Mucosa of gallbladder (tissue), 1 donor: ENCODE measurements at regions not wholly inside any gene's neighbourhood (a gene's known extent, or its start where the extent isn't known, plus 50 kb on each side); places are given as distances from the start of the nearest gene placed in this dataset.

Experiments
- DNase-seq: peaks from one replicate; pipeline ENCODE4 v3.0.0-alpha.2; 2020; ENCODE audit warnings: low spot score
- donor health status: DM: no; HTN: no; CAD: no.

- no peak for DNase-seq
Observed at GRCh38 chr9:89958086-89958485, 353.3 kb downstream of the GADD45G start.

GRCh38 chr9:89961616-89962341 is 357.0 kb downstream of the GADD45G start:
- DNase-seq, result no peak

GRCh38 chr9:89963280-89963679 is 358.5 kb downstream of the GADD45G start:
- no peak for DNase-seq

- no peak for DNase-seq
Observed at GRCh38 chr9:89967527-89967926, 362.7 kb downstream of the GADD45G start.

DNA sequence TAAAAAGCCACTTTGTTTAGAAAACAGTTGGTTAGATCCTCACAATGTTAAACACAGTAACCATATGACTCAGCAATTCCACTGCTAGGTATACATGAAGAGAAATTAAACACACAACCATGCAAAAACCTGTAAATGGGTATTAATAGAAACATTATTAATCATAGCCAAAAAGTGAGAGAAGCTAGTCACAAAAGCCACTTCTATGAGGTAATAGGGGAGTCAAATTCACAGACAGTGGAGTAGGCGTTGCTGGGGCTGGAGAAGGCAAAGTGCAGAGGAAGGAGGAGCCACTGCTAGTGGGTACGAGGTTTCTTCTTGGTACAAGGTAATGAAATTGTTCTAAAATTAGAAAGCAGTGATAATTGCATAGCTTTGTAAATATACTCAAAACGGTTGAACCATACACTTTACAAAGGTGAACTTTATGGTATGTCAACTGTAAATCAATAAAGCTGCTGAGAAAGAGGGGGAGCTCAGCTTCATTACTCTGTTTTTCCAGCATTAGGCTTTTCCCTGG is 364.4 kb downstream of the GADD45G start:
- DNase-seq, result no peak

DNA sequence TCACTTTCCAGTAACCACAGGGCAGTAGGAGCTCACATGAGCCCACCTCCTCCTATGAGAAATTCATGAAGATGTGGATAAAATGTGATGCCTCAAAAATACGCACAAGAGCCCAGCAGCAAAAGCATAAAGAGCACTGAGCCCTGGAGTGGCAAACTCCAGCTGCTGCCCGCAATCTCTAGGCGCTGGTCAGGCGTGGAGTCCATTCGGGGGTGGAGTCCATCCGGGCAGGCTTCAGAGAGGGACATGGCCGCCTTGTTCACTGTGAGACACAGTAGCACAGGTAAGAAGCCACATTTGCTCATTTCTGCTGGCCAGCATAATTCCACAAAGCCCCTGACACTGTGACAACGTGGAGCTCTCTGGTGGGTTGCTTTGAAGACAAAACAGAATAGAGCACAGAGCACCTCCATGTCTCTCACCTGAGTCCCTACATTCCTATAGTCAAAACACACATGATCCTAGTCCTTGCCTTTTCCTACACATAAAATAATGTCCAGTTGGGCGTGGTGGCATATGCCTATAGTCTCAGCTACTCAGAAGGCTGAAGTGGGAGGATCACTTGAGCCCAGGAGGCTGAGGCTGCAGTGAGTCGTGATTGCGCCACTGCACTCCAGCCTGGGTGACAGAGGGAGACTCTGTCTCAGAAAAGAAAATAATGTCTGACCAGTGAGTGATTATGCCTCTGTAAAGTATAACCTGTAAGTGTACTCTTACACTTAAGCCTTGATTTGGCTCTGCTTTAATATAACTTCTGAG is 365.2 kb downstream of the GADD45G start:
- DNase-seq, result no peak

DNA sequence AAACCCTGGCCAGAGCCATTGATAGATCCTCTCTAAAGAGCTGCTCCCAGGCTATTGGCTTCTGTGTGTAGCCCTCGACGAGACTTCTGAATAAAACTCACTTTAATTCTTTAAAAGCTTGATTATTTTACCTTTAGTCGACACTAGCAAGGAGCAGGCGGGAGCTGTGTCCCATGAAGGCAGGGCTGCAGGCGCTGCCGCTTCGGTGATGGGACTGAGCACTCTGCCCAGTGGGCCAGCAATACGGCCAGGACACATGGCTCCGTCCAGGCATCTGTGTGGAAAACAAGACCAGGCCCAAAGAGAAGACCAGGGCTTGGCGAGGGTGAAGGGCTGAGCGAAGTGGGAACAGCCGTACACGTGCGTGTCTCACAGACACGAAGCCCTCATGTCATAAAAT is 365.9 kb downstream of the GADD45G start:
- DNase-seq, result no peak

- no peak for DNase-seq
Observed at GRCh38 chr9:89972535-89972934, 367.7 kb downstream of the GADD45G start.

DNA sequence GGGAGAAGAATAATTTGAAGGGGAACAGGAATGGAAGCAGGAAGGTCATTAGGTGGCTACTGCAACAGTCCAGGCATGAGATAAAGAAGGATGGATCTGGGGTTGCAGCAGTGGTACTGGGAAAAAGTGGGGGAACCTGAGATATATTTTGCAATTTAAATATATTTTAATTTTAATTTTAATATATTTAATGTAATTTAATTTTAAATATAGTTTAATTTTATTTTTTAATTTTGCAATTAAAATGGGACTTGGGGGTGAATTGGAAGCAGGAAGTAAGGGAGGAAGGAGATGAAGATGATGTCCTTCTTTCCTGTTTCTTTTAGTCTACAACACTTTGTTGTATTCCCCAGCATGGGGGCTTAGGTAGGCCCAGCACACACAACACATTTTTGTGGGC is 369.8 kb downstream of the GADD45G start:
- DNase-seq, result no peak

GRCh38 chr9:89975024-89975423 is 370.2 kb downstream of the GADD45G start:
- no peak for DNase-seq

DNA sequence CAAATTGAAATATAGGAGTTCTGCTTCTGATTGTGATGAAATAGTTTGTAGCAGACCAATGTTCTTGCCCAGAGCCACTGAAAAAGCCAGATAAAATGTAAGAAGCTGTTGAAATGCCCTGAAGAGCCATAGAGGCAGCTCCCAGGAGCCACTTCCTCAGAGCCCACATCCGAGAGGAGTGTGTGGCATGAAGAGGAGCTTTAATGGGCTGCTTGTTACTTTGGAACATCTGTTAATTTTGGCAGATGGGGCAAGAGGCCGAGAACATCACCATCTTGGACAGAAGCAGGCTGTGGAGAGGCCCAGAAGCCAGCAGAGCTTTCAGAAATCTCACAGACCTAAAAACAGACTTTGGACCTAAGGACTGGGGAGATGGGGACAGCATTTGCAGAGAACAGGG is 370.8 kb downstream of the GADD45G start:
- no peak for DNase-seq

DNA sequence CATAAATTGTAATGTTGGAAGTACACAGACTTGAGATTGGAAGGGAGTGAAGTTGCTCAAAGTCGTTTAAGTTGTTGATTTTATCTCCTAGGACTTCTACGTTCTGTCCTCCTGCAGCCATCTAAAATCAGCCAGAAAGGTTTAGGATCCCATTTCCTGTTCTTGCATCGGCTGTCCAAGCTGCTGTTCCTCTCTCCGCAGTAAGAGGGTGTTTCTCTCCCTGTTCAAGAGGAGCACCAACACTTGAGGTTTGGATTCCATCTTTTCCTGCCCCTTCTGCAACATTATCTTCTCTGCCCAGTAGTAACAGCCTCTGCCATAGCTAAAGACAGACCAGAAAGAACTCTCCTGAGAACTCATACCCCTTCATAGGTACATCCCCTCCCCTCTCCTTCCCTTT is 373.4 kb downstream of the GADD45G start:
- no peak for DNase-seq

DNA sequence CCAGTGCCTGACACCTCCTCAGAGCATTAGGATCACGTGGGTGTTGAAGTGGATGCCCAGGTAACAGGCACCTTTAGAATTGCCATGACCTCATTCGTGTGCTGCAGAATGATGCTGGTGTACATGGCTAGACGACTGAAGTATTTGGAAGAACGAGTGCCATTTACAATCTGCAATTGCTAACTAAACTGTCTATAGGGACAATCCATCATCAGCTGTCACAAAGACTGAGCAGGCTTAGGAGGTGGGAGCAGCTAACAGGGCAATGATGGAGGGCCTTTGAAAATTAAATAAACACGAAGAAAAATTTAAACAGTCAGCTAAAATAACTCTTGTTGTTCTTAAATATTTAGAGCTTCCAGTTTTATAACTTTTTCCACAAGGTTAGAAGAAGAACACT is 375.8 kb downstream of the GADD45G start:
- no peak for DNase-seq

DNA sequence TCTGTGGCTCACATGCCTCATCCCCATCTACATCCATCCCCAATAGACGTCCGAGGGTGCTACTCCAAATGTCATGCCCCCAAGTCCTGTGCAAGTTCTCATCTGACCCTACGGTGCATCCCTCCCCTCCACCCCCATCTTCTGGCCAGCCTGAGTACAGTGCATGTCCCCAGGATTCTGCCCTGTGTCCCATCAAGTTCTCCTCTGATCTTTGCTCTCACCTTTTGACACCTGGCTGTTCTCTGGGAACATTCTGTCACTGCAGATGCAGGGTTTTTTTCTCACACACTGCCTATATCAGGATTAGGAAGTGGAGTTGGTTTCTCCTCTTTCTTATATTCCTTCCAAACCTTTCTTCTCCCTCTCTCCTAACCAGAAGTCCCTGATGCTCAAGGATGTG is 377.2 kb downstream of the GADD45G start:
- DNase-seq, result no peak

GRCh38 chr9:89983411-89983810 is 378.6 kb downstream of the GADD45G start:
- no peak for DNase-seq

DNA sequence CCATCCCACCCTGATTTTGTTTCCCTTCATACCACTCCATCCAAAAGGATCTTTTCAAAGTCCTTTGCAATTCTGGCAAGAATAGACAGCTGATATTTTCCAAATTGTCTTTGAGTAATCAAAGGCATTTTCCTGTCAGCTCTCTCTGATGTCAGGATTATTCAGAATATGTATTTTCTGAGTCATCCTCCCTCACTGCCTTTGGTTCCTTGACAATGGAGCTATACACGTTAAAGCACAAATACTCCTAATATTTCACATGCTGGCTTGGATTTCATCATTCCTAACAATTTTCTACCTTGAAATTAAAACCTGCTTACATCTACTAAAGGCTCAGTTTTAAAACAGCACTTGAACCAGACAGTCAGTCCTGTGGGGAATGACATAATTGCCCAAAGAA is 379.4 kb downstream of the GADD45G start:
- DNase-seq, result no peak

DNA sequence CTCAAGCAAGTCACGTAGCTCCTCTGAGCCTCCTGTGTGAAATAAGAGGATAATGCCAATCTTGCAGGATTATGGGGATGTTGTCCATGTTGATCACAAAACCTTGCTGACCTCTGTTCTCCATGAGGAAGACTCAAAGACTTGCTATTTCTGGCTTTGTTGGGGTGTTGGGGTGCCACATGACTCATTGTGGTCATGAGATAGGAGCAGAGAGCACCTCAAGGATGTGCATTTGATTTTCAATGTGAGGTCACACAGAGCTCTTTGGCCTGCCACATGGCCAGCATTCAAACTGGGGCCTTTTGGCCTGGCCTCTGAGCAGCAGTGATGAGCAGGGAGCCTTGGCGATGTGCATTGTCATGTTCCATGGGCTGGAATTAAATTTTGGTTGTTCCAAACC is 380.3 kb downstream of the GADD45G start:
- no peak for DNase-seq

DNA sequence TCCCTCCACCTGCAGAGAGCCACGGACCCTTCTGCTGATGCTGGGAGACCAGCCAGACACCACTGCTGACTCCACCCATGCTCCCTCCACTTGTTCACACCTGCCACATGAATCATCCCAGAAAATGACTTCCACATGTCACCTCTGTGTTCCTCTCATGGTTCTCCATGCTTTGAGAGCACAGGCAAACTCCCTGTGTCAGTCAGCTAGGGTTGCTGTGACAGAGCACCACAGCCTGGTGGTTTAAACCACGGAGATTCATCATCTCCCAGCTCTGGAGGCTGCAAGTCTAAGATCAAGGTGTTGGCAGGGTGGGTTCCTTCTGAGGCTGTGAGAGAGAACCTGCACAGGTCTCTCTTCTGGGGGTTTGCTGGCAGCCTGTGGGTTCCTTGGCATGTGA is 381.4 kb downstream of the GADD45G start:
- no peak for DNase-seq

GRCh38 chr9:89988458-89988857 is 383.6 kb downstream of the GADD45G start:
- no peak for DNase-seq

GRCh38 chr9:89991204-89991790 is 386.5 kb downstream of the GADD45G start:
- DNase-seq, result no peak

GRCh38 chr9:89992326-89993198 is 387.8 kb downstream of the GADD45G start:
- no peak for DNase-seq
